GM12874 (cell line): ENCODE measurements at regions not wholly inside any gene's neighbourhood (a gene's known extent, or its start where the extent isn't known, plus 50 kb on each side); places are given as distances from the start of the nearest gene placed in this dataset.

Source experiments
- TF ChIP-seq, protein P1 (sequence below): IDR thresholded peaks from 2 replicates; pipeline ENCODE4 v1.5.1; 2011; ENCODE audit warnings: low read depth, mild to moderate bottlenecking, control low read depth, low read length, moderate library complexity; ENCODE audit not compliant: insufficient read depth

DNA sequence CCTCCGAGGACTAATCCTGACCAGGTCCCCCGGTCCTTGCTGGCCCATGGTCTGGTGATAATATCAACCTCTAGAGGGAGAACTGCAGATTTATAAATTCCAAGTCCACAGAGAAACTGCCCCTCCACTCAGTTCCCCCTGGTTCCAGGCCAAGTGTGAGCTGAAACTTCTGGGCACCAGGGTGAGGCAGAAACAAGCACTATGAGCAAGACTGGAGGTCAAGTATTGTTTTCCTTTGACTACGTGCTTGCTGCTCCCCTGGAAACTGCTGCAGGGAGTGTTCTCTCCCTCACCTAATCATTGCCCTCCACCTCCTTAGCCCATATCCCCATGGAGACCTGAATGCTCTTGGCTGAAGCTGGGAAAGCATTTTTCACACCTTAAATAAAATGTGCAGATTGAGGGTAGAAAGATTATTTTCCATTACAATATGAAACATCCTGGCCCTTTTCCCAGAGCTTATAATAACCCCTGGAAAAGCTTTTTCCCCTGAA is 135.2 kb downstream of the RDH14 start:
- TF ChIP-seq, protein P1, sequence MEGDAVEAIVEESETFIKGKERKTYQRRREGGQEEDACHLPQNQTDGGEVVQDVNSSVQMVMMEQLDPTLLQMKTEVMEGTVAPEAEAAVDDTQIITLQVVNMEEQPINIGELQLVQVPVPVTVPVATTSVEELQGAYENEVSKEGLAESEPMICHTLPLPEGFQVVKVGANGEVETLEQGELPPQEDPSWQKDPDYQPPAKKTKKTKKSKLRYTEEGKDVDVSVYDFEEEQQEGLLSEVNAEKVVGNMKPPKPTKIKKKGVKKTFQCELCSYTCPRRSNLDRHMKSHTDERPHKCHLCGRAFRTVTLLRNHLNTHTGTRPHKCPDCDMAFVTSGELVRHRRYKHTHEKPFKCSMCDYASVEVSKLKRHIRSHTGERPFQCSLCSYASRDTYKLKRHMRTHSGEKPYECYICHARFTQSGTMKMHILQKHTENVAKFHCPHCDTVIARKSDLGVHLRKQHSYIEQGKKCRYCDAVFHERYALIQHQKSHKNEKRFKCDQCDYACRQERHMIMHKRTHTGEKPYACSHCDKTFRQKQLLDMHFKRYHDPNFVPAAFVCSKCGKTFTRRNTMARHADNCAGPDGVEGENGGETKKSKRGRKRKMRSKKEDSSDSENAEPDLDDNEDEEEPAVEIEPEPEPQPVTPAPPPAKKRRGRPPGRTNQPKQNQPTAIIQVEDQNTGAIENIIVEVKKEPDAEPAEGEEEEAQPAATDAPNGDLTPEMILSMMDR = no peak

DNA sequence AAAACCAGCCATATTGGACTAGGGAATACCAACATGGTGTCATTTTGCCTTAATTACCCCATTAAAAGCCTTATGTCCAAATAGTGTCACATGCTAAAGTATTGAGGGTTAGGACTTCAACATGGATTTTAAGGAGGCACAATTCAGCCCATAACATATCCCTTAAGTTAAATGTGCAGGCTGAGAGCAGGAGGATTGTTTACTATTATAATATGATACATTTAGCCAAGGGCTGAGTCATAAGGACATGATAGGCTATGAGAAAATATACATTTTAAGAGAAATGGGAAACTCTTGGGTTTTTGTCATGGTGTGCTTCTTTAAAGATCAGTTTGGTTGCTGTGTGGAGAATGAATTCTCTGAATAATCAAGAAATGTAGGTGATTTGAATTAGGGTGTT is 136.8 kb downstream of the RDH14 start:
- TF ChIP-seq, protein P1 = no peak

DNA sequence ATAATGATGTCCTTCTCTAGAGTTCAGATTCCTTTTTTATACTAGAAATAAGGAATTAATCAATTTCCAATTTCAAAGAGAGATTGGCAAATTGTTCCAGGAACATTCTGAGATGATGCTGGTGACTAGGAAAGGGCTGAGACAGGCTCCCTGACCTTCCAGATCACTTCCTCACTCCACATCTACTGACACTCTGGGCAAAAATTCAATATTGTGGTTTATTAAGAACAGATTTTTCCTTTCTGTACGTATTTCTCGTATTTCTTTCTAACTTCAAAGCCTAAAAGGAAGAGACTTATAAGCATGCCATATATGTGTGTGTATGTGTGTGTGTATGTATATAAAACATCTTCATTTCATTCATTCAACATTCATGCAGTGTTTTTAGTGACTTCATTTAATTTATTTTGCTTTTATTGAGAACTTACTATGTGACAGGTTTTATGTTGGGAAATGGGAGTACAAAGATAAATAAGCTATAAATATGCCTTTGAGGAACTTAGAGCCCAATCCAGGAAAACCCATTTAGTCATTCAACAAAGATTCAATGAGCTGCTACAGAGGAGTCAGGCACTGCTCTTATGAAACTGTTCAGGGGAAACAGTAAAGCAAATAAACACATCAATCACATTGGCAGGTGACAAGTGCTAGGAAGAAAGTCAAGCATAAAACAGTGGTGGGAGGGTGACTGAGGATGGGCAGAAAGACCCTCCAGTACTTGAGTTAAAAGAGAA is 137.9 kb downstream of the RDH14 start:
- TF ChIP-seq, protein P1 = no peak

DNA sequence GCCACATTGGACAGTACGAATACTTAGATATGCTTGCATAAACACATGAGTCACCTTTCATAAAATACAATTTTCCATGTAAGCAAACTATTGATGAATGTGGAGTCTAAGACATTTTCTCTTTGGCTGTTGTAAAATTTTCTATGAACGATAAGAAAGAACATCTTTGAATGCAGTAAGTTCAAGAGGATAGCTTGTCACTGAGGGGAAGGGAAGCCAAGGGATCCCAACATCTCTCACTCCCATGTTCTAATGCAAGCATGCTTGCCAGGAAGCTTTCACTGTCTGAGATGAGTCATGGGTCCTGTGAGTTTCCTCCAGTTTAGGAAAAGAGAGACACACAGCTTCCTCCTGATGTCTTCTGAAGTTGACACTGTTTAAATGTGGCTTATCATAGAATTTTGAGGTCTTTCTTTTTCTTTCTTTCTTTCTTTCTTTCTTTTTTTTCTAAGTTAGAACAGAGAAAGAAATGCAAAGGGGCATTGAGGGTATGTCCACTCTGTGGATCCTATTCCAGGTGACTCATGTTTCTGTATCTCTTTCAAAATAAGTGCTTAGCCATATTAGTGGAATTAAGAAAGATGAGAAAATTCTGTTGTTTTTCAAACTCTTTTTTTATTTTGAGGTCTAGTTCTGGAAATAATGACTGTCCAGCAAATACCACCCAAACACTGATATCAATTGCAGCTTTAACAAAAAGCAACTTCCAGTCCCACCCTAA is 146.6 kb downstream of the RDH14 start:
- TF ChIP-seq, protein P1 = no peak

DNA sequence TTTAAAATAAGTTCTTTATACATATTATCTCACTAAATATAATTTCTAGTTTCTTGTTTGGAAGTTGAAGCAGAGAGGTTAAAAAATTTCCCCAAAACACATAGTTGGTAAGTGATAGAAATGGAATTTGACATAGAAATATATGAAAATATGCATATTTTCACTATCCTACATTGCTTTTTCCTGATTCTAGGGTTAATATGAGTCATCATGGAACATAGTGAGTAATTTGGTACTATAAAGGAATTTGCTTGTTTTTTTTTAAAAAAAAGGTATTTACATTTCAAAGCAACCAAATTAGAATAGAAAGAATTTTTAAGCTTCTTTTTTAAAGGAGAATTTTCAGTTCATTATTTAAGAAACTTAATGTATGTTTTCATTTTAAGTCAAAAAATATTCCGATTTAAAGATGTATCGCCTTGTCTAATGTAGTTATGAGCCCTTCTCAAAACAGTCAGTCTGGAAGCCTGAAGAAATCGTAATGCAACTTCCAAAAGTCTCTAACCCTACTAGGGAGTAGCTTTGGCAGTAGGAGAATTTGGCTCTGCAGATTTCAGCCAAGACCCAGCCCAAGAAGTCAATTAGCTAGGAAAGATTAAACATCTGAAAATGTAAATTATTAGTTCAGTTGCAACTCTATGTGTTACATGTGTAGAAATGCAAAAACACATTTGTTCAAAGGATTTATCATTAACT is 147.3 kb downstream of the RDH14 start:
- TF ChIP-seq, protein P1 = no peak

DNA sequence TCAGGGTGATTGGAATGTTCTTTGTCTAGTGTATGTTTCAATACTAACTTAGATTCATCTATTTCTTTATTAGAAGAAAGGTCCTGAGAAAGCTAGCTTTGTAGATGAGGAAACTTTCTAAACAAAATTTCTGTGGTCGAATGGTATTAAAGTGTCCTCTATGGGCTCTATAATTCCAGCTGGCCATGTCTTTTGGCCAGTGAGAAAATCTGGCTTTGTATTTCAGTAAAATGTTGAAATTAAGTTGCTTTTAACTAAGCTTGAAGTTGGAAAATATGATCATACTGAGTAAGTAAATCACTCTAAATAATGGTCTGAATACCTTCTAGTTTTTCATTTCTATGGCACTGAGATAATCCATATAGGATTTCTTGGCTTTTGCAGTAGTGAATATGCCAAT is 148.8 kb downstream of the RDH14 start:
- TF ChIP-seq, protein P1 = no peak

DNA sequence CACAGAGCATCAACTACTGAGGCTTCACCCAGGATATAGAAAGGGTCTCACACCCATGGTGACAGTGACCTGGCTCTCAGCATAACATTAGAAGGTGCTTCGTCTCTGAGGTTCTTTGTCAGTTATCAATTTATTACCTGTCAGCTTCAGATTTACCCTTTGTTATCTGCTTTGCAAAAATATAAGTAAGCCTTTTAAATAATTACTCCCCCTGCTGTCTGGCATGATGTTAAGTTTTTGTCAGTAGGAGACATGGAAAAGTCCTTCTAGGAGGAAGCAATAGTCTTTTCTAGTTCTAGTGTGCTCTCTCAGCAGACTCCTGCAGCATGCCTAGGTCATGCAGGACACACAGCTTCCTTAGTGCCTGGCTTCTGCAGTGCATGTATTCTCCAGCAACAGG is 149.9 kb downstream of the RDH14 start:
- TF ChIP-seq, protein P1 = no peak
